ENCODE measurements at regions not wholly inside any gene's neighbourhood (a gene's known extent, or its start where the extent isn't known, plus 50 kb on each side); places are given as distances from the start of the nearest gene placed in this dataset.

- no peak overlapping the region for H3K4me2 ChIP-seq (ENCODE audit: low read length)
- no peaks in the 10 kb centered on the region for H3K27me3 ChIP-seq (ENCODE audit: control insufficient read depth, low read length)
- H3K4me1 ChIP-seq (ENCODE audit: control insufficient read depth, low read length), result no peaks in the 10 kb centered on the region
- H3F3A ChIP-seq (ENCODE audit: control insufficient read depth, insufficient read depth), result no peaks in the 10 kb centered on the region
- H3K9me3 ChIP-seq (ENCODE audit: control insufficient read depth, insufficient read depth, low read length), result no peaks in the 10 kb centered on the region; the same call in 1 of the 2 replicates
- TF ChIP-seq EZH2phosphoT487 (IDR thresholded peaks at IDR 0.05; ENCODE audit: borderline replicate concordance, low read length), result no peak
- no peak for TF ChIP-seq CTCF (IDR thresholded peaks at IDR 0.05; ENCODE audit: low read depth, low read length, poor library complexity, severe bottlenecking)
- no peak overlapping the region for H3K27ac ChIP-seq (ENCODE audit: low read depth, low read length)
- H3K4me3 ChIP-seq (ENCODE audit: low read length), result no peak overlapping the region
- no peaks in the 10 kb centered on the region for H3K36me3 ChIP-seq (ENCODE audit: control insufficient read depth, low read length)
- no peaks in the 10 kb centered on the region for H4K20me1 ChIP-seq (ENCODE audit: control insufficient read depth, insufficient read depth, low read depth, low read length)
- H3K9me2 ChIP-seq (replicated peaks; ENCODE audit: control insufficient read depth, low read length), result no peaks in the 10 kb centered on the region
- no peaks in the 10 kb centered on the region for H3K79me2 ChIP-seq (ENCODE audit: control insufficient read depth, low read length)
These were observed 719.3 kb downstream of the NR2F1-AS1 start for GRCh38 chr5:92861531-92862285.

GRCh38 chr5:92860061-92860460 lies 721.0 kb downstream of the NR2F1-AS1 start:
- H3K4me2 ChIP-seq (ENCODE audit: low read length), result no peak overlapping the region
- no peaks in the 10 kb centered on the region for H3K27me3 ChIP-seq (ENCODE audit: control insufficient read depth, low read length)
- H3K9me2 ChIP-seq (replicated peaks; ENCODE audit: control insufficient read depth, low read length), result no peaks in the 10 kb centered on the region
- no peaks in the 10 kb centered on the region for H3K36me3 ChIP-seq (ENCODE audit: control insufficient read depth, low read length)
- H3K79me2 ChIP-seq (ENCODE audit: control insufficient read depth, low read length), result no peaks in the 10 kb centered on the region
- H3K9me3 ChIP-seq (ENCODE audit: control insufficient read depth, insufficient read depth, low read length), result no peaks in the 10 kb centered on the region; the same call in 1 of the 2 replicates
- no peak overlapping the region for H3K27ac ChIP-seq (ENCODE audit: low read depth, low read length)
- H3K4me1 ChIP-seq (ENCODE audit: control insufficient read depth, low read length), result no peaks in the 10 kb centered on the region
- no peaks in the 10 kb centered on the region for H4K20me1 ChIP-seq (ENCODE audit: control insufficient read depth, insufficient read depth, low read depth, low read length)
- TF ChIP-seq CTCF (IDR thresholded peaks at IDR 0.05; ENCODE audit: low read depth, low read length, poor library complexity, severe bottlenecking) (no peak), EZH2phosphoT487 (IDR thresholded peaks at IDR 0.05; ENCODE audit: borderline replicate concordance, low read length) (no peak)
- no peaks in the 10 kb centered on the region for H3F3A ChIP-seq (ENCODE audit: control insufficient read depth, insufficient read depth)
- H3K4me3 ChIP-seq (ENCODE audit: low read length), result no peak overlapping the region

- Histone ChIP-seq H3K9me3 (ENCODE audit: control insufficient read depth, insufficient read depth, low read length) (no peaks in the 10 kb centered on the region), H3K4me3 (ENCODE audit: low read length) (no peak overlapping the region), H3K79me2 (ENCODE audit: control insufficient read depth, low read length) (no peaks in the 10 kb centered on the region), H3K4me2 (ENCODE audit: low read length) (no peak overlapping the region), H4K20me1 (ENCODE audit: control insufficient read depth, insufficient read depth, low read depth, low read length) (no peaks in the 10 kb centered on the region), H3K27me3 (ENCODE audit: control insufficient read depth, low read length) (no peaks in the 10 kb centered on the region), H3F3A (ENCODE audit: control insufficient read depth, insufficient read depth) (no peaks in the 10 kb centered on the region), H3K4me1 (ENCODE audit: control insufficient read depth, low read length) (no peaks in the 10 kb centered on the region), H3K36me3 (ENCODE audit: control insufficient read depth, low read length) (no peaks in the 10 kb centered on the region), H3K27ac (ENCODE audit: low read depth, low read length) (no peak overlapping the region), H3K9me2 (replicated peaks; ENCODE audit: control insufficient read depth, low read length) (no peaks in the 10 kb centered on the region)
- TF ChIP-seq CTCF (IDR thresholded peaks at IDR 0.05; ENCODE audit: low read depth, low read length, poor library complexity, severe bottlenecking), result no peak
- TF ChIP-seq EZH2phosphoT487 (IDR thresholded peaks at IDR 0.05; ENCODE audit: borderline replicate concordance, low read length), result no peak
These were observed 728.8 kb downstream of the NR2F1-AS1 start for GRCh38 chr5:92852219-92852618.

All from DOHH2 (cell line).